Left lung (tissue), 4 donors: ENCODE measurements at regions not wholly inside any gene's neighbourhood (a gene's known extent, or its start where the extent isn't known, plus 50 kb on each side); places are given as distances from the start of the nearest gene placed in this dataset.
"Not testable (repeated sequence)": the region's sequence is repeated elsewhere in the genome, so short reads cannot be mapped to it uniquely, and the experiment has no call there.

ENCODE experiments used
- ATAC-seq: fragments of 200-7000 bp; cut with Tn5 transposase; one replicate; pipeline ENCODE4 v1.9.1; 2020; ENCODE audit warnings: moderate library complexity
- DNase-seq, 4 donors: peaks; one replicate each; pipeline ENCODE4 v3.0.0-alpha.2; 2013 to 2020
- H3K27ac ChIP-seq, 2 donors: fragments of 200-600 bp; sonication (generic) in 1 of 2; one replicate each; pipeline versions ENCODE4 v1.5.0 to v1.8.0; 2020 to 2021
- H3K27me3 ChIP-seq, 2 donors: fragments of 200-600 bp; sonication (generic) in 1 of 2; one replicate each; pipeline versions ENCODE4 v1.5.0 to v1.8.0; 2020 to 2021
- H3K36me3 ChIP-seq, 2 donors: fragments of 200-600 bp; sonication (generic) in 1 of 2; one replicate each; pipeline versions ENCODE4 v1.5.0 to v1.8.0; 2020 to 2021
- H3K4me1 ChIP-seq, 2 donors: fragments of 200-600 bp; one replicate each; pipeline ENCODE4 v1.8.0; 2021
- H3K4me3 ChIP-seq, 2 donors: fragments of 200-600 bp; sonication (generic) in 1 of 2; one replicate each; pipeline versions ENCODE4 v1.5.0 to v1.8.0; 2020 to 2021; ENCODE audit warnings: mild to moderate bottlenecking in 1 of 2
- H3K9me3 ChIP-seq, 2 donors: fragments of 200-600 bp; sonication (generic) in 1 of 2; one replicate each; pipeline versions ENCODE4 v1.5.0 to v1.8.0; 2020 to 2021
- intact Hi-C, 2 donors: fragments of 100-400 bp; cut with DNase I; formaldehyde crosslinking; loops; one replicate each; pipeline versions ENCODE4 v1.11.2 to v1.14.2; 2022
- TF ChIP-seq, protein P1 (sequence below), 2 donors: fragments of 200-600 bp; sonication (generic) in 1 of 2; IDR thresholded peaks; one replicate each; pipeline versions ENCODE4 v1.5.0 to v1.8.0; 2021; ENCODE audit warnings: antibody characterized with exemption in 2 of 2
- donor health status: DM: no; HTN: yes; CAD: no.
- donor health status: DM: no; HTN: no; CAD: no.

DNA sequence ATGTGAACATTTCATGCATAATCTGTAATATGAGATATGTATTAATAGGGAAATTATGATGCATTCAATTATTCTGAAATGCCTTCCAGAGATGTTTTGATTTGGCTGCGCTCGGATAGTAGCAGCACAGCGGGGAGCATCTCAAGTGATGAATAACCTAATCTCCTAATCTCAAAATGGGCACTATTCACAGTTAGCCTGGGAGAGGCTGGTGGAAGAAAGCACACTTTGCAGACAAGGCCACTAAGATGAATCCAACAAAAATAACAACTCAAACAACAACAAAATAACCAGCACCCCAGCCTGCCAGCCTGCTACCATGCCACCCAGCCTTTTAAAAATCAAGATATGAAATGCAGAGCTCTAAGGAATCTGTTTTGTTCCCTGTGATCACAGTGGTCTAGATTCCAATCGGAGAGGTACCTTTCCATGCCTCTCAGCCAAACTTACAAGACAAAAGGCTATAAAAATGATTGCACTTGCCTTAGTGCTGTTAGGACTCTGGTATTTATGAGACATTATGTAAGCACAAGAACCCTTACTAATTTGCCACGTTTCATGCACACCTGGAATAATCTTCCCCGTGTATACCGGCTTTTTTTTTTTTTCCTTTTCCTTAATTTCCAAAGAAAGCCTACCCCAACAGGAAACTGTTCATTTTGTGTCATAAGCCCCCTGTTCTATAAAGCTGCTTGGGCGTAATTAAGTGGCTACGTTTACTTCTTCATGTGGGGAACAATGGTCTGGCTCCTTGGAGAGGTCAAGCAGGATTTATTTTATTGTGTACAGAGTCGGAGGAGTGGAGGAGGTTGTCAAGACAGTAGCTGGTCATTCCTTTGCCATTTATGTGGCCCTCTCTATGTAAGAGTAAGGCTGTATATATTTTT, 526.9 kb upstream of the FANCL start:
- Histone ChIP-seq H3K4me3 (no peak overlapping the region), H3K9me3 (no peaks in the 10 kb centered on the region), H3K27ac (no peak overlapping the region), H3K4me1 (no peaks in the 10 kb centered on the region), H3K36me3 (no peaks in the 10 kb centered on the region), H3K27me3 (no peaks in the 10 kb centered on the region)
- DNase-seq (no peak), ATAC-seq (no peak)
- TF ChIP-seq, protein P1, sequence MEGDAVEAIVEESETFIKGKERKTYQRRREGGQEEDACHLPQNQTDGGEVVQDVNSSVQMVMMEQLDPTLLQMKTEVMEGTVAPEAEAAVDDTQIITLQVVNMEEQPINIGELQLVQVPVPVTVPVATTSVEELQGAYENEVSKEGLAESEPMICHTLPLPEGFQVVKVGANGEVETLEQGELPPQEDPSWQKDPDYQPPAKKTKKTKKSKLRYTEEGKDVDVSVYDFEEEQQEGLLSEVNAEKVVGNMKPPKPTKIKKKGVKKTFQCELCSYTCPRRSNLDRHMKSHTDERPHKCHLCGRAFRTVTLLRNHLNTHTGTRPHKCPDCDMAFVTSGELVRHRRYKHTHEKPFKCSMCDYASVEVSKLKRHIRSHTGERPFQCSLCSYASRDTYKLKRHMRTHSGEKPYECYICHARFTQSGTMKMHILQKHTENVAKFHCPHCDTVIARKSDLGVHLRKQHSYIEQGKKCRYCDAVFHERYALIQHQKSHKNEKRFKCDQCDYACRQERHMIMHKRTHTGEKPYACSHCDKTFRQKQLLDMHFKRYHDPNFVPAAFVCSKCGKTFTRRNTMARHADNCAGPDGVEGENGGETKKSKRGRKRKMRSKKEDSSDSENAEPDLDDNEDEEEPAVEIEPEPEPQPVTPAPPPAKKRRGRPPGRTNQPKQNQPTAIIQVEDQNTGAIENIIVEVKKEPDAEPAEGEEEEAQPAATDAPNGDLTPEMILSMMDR (IDR thresholded peaks at IDR 0.05), result no peak
- intact Hi-C loops, result no loop called here

DNA sequence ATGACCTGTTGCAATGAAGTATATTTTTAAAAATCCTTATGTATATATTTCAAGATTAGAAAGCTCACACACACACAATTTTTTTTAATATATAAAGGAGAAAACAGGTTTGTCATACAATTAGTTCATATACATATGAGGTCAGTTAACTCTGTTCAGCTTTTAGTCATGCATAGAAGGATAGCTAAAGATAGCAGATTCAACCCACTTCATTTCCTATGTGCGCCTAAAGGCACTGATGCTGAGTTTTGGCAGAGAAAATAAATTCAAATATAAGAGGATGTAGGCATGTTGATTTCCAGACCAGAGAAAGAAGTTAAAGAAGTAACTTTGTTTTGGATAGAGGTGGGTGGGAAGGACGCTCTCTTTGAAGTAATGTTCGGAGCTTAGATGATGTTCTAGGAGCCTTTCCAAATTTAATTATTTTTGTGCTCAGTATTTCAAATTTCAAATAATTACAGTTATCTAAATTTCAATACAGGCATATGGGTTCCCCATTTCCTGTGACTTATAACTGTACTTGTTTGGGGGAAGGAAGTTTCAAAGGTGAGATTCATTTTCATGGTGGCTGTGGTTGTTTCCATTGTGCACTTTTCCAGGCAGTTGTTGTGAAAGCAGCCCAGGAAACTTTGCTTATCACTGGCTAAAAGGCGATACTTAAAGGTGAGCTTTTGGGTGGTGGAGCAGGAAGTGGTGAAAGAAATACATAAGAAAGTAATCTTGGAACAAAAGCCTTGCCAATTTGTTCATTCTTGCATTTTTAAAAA, 523.4 kb upstream of the FANCL start:
- TF ChIP-seq, protein P1 (IDR thresholded peaks at IDR 0.05), result no peak
- Histone ChIP-seq H3K36me3 (no peaks in the 10 kb centered on the region), H3K4me3 (no peak overlapping the region), H3K9me3 (no peaks in the 10 kb centered on the region), H3K27ac (no peak overlapping the region), H3K27me3 (no peaks in the 10 kb centered on the region), H3K4me1 (no peaks in the 10 kb centered on the region)
- ATAC-seq, result no peak
- no peak for DNase-seq
- intact Hi-C loops, result no loop called here

DNA sequence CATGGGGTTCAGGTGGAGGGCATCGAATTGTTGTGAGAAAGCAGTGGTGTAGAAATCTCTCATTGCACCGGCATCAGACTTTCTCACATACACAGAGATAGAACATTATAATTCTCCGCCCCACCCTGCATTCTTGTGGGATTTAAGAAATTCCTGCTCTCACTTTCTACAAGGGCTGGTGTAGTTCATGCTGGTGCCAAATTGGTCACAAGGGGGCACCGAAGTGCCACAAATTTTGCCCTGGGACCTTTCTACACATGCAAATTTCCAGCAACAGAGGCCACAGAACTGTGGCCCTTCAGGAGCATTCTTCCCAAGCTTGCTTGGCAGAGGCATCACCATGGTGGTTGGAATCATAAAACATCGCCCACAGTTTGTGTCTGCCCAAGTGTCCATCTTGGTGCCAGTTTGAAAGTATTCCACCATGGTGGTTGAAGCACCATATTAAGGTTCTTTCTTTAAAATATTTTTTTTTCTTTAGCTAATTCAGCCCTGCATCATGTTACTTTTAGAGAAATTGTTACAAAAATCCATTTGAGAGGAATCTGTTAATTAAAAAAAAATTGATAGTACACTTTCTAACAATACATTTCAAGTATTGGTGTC, 521.2 kb upstream of the FANCL start:
- Histone ChIP-seq H3K27ac (no peak overlapping the region), H3K36me3 (no peaks in the 10 kb centered on the region), H3K4me3 (no peak overlapping the region), H3K4me1 (no peaks in the 10 kb centered on the region), H3K27me3 (no peaks in the 10 kb centered on the region), H3K9me3 (no peaks in the 10 kb centered on the region)
- peak in 3 of 4 donors; percentile 31 to 53 (median 52) for DNase-seq
- TF ChIP-seq, protein P1 (IDR thresholded peaks at IDR 0.05), result peak; percentile 17 to 46
- ATAC-seq, result peak; percentile 85
- intact Hi-C loops, result no loop called here

DNA sequence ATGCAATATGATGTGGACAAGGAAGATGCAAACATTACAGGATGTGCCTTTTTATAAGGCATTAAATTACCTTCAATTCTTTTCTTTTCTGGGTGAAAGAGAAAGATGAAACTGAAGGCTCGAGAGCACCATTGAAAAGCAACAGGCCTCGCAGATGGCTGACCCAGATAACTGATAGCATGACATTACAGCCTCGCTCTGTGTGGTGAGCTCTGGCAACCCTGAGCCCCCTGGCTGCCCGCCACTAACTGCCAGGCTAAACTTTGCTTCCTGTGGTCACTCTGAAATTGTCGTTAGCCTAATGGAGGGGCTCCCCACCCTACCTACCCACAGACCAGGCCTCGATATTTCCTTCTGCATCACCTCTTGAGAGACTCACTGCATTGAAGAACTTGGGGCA, 516.8 kb upstream of the FANCL start:
- TF ChIP-seq, protein P1 (IDR thresholded peaks at IDR 0.05), result no peak
- no peak for ATAC-seq
- intact Hi-C loops, result no loop called here
- no peak for DNase-seq
- H3K4me1 ChIP-seq, result no peaks in the 10 kb centered on the region
- no peaks in the 10 kb centered on the region for H3K9me3 ChIP-seq
- H3K27ac ChIP-seq, result no peak overlapping the region
- no peaks in the 10 kb centered on the region for H3K27me3 ChIP-seq
- H3K4me3 ChIP-seq, result no peak overlapping the region
- H3K36me3 ChIP-seq, result no peaks in the 10 kb centered on the region

DNA sequence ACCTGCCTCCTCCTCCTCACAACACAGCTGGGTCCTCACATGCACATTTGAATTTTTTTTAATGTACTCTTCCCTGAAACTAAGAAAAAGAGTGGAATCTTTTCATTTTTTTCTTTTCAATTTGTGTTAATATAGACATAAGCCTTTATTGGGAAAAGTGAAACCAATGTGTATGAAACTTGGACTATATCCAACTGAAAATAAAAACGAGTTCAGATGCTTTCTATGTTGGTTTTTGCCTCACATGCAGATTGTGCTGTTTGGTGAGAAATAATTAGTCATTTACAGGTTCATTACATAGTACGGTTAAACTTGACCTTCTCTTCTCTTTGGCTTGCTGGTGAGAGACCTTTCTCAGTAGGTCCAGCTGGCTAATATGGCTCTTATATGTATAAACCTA, 515.2 kb upstream of the FANCL start:
- Histone ChIP-seq H3K27ac (no peak overlapping the region), H3K4me1 (no peaks in the 10 kb centered on the region), H3K9me3 (no peaks in the 10 kb centered on the region), H3K36me3 (no peaks in the 10 kb centered on the region), H3K27me3 (no peaks in the 10 kb centered on the region), H3K4me3 (no peak overlapping the region)
- intact Hi-C loops, result no loop called here
- TF ChIP-seq, protein P1 (IDR thresholded peaks at IDR 0.05), result no peak
- DNase-seq (no peak), ATAC-seq (no peak)

DNA sequence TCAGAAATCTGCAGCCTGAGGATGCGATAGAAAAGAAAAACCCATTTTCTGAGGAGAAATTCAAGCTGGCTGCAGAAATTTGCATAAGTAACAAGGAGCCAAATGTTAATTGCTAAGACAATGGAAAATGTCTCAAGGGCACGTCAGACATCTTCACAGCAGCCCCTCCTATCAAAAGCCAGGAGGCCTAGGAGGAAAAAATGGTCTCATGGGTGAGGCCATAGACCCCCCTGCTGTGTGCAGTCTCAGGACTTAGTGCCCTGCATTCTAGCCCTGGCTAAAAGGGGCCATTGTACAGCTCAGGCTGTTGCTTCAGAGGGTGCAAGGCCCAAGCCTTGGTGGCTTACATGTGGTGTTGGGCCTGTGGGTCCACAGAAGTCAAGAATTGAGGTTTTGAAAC, 511.4 kb upstream of the FANCL start:
- H3K4me1 ChIP-seq, DNase-seq, H3K4me3 ChIP-seq, intact Hi-C loops, H3K27me3 ChIP-seq, ATAC-seq, H3K36me3 ChIP-seq, H3K9me3 ChIP-seq, H3K27ac ChIP-seq: not testable (repeated sequence)

DNA sequence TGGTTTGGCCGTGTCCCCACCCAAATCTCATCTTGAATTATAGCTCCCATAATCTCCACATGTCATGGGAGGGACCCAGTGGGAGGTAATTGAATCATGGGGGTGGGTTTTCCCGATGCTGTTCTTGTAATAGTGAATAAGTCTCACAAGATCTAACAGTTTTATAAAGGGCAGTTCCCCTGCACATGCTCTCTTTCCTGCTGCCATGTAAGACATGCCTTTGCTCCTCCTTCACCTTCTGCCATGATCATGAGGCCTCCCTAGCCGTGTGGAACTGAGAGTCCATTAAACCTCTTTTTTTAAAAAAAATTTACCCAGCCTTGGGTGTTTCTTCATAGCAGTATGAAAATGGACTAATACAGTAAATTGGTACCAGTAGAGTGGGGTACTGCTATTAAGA, 510.6 kb upstream of the FANCL start:
- H3K27ac ChIP-seq, ATAC-seq, H3K4me3 ChIP-seq, H3K36me3 ChIP-seq, H3K4me1 ChIP-seq, DNase-seq, H3K9me3 ChIP-seq, H3K27me3 ChIP-seq, intact Hi-C loops: not testable (repeated sequence)
